Islet precursor cell (in vitro differentiated cells): ENCODE measurements at regions not wholly inside any gene's neighbourhood (a gene's known extent, or its start where the extent isn't known, plus 50 kb on each side); places are given as distances from the start of the nearest gene placed in this dataset.
"Not testable (repeated sequence)": the region's sequence is repeated elsewhere in the genome, so short reads cannot be mapped to it uniquely, and the experiment has no call there.

Experiments
- DNase-seq: peaks from one replicate; pipeline ENCODE4 v3.0.0-alpha.2; 2018

DNA sequence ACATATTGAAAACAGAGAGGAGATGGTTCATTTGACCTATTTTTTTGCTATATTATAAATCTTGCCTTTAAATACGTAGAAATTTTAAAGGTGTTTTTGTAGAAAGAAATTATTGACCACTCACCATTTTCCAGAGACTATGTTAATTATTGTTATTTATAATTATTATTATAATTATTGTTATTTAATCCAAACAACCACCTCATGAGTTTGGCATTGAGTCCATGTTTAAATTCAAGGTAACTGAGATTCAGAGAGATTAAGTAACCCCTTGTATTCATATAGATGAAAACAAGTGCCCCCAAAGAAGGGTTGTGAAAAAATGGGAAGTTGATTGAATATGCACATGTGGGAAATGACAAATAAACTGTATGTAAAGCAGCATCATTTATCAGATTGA is 692.5 kb upstream of the MIR17HG start:
- no peak for DNase-seq

GRCh38 chr13:90664200-90664599 is 683.3 kb upstream of the MIR17HG start:
- not testable (repeated sequence) for DNase-seq

- no peak for DNase-seq
Observed at GRCh38 chr13:90673746-90674145, 673.7 kb upstream of the MIR17HG start.

DNA sequence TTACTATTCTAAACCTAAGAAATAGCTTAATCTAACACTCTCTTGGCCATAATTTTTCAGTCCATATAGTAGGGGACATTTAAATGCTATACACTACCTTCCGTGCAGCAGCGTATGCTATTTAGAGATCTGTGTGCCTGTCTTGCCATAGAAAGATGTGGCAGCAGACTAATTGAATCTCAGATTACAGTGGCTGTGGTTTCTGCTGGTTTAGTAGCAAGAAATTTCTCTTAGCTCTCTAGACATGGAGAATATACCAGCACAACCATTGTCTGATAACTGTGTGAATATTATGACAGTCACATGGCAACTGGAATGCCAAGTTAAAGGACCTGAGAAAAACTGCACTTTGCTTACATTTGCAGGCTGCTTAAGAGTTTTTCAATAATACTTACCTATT is 672.4 kb upstream of the MIR17HG start:
- DNase-seq: no peak

GRCh38 chr13:90680826-90681225 is 666.7 kb upstream of the MIR17HG start:
- no peak for DNase-seq

DNA sequence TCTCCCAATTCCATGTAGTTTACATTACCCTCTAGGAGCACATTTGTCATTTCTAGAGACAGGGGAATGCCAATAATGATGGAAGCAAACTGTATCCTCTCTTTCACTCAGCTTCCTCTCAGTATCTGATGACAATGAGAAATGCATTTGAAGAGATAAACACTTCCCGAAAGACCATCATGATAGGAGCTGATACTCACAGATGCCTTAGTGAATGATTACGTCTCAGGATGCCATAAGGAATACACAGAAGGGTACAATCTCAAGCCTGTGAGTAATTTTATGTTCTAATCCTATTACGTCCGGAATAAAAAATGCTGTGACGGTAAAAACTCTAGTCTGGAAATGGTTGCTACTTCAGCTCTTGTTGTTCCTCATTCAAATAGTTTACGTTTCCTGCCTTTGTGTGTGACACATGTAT is 663.8 kb upstream of the MIR17HG start:
- DNase-seq: no peak

- DNase-seq: no peak
Observed at GRCh38 chr13:90686442-90686841, 661.0 kb upstream of the MIR17HG start.

DNA sequence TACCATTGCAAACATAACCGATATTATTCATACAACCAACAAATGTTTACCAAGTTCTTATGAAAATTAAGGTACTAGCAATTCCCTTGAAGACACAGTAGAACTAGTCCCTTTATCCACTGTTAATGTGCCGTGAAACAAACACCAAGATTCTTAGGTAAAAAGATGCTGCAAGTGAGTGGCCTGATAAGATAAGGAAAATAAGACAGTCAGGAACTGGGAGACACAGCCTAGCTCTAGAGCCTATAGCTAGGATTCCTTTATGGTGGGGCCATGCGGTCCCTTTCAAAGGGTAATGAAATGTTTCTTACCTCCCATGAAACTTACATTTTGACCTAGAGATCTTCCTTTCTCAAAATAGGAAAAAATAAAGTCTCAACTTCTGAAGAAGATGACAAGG is 658.4 kb upstream of the MIR17HG start:
- no peak for DNase-seq

DNA sequence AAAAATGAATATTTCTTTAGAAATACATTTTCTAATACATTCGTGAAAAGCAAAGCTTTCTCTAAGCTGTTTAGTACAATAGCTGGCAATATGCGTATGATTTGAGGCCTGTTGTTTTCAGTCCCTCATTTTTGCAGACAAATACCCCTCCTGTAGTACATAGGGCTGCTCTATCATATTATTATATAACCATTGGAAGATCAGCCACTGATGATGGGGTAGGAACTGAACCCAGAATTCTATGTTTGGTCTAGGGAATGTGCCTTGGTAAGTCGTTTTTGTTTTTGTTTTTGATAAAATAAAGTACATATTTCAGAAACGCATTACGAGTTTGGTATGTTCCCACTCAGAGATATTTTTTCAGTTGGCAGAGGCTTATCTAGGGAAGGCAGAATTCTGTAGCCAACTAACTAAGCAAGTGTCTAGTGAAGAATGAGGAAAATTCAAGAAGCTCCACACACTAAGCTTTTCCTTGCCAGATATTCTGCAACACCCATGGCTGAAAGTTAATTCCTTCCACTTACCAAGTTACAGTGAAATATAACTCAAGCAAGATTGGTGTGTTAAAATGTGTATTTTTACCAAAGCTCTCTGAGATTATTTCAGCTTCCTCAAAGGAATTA is 656.9 kb upstream of the MIR17HG start:
- no peak for DNase-seq

DNA sequence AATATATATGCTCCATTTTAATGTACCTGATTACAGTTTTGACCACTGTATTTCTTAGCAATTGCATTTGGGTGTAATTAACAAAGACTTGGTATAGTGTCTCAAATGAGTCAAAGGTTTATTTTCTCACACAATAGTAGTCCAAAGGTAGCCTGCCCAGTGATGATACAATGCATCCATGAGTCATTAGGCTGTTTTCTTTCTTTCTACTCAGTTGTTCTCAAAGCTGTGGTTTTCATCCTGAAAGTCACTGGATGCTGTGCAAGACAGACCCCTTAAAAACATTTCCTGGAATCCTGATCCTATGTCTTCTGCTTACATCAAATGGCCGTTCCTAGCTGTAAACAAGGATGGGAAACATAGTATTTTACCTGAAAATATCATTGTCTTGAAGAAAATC is 651.2 kb upstream of the MIR17HG start:
- DNase-seq: no peak

DNA sequence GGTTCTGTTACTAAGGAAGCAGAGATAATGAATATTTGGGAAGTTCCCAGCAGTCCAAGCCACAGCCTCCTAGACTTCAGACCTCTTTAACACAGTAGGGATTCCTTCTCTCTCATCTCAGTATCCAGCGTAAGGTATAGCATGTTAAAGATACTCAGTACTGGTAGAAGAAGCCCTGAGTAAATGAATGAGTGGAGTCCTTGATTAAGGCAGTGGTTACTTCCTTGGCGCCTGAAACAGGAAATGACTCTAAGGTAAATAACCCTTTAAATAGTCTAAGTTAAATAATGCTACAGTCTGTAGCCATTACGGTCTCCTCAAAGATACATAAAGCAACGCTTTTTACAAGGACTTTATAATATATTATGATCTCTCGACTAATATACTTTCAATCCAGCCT is 650.8 kb upstream of the MIR17HG start:
- DNase-seq: no peak

- DNase-seq: no peak
Observed at GRCh38 chr13:90700340-90700739, 647.1 kb upstream of the MIR17HG start.

GRCh38 chr13:90701264-90701663 is 646.2 kb upstream of the MIR17HG start:
- DNase-seq: no peak

DNA sequence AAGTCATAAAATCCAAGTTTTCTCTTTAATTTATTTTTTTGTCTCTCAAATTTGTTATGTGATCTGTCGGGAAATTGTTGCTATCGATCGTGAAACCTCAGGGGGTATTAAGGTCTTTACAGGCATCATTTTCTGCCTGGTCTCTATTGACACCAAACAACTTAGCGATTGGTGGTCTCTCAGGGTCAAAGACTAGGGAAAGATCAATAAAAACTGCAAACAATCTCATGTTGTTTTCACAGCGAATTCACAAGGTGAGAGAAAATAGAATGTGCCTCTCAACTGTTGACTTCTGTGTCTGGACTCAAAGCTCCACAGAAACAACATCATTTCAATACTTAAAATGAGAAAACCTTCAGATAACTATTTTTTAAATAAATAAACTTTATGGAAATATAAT is 645.4 kb upstream of the MIR17HG start:
- no peak for DNase-seq

GRCh38 chr13:90706631-90707030 is 640.9 kb upstream of the MIR17HG start:
- DNase-seq: no peak

DNA sequence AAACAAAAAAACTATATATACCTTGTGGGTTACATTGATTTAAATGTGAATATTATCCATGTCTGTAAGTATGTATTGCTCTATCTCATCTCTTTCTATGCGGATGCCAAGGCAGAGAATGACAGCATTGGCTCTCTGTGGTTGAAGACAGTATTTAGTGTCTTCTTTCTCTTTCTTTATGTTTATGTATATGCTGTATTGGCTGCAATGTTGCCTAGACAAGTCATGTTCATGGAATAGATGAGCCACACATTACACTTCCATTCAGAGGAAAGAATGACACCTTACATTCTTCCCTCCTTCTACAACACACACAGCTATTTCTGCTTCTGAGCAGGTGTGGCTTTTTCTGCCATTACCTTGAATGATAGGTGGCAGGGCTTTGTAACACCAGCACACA is 639.4 kb upstream of the MIR17HG start:
- DNase-seq: no peak

DNA sequence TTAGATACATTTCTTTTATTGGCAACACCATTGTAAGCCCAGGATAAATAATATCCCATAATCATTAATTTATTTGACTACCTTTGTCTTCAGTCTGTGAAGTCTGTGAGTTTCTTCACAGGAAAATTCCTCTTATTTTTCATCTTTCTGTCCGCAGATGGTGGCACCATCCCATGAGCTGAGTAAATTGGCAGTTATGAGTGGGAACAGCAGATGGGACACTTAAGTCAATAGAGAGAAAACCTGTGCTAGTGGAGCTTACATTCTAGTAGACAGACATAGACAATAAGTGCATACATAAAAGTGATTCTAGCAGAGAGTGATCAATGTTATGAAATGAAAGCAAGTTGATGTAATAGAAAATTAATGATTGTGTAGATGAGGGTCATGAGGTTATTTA is 638.2 kb upstream of the MIR17HG start:
- no peak for DNase-seq

DNA sequence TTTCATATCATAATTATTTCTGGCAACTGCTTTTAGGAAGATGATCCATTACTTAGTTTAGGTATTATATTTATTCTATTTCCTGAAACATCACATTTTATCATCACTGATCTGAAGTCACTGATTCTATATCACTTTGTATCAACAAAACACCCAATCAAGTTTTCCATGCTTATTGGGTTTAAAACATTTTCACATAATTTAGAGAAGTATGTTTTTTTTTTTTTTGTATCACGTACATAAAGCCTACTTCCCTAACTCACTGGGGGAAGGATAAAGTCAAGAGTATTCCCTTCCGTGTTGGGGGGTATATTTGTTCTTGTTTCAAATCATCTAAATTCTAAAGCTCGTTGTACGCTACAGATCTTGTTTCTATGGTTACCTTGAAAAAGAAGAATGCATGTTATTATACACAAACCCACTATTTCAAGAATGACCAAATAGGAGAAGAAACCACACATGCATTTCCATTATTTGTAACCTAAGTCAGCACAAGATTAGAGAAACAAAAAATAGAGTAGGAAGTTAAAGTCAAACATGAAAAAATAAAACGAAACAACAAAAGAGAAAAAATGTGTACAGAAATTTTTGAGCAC is 637.2 kb upstream of the MIR17HG start:
- no peak for DNase-seq

GRCh38 chr13:90713441-90714133 is 633.9 kb upstream of the MIR17HG start:
- no peak for DNase-seq

DNA sequence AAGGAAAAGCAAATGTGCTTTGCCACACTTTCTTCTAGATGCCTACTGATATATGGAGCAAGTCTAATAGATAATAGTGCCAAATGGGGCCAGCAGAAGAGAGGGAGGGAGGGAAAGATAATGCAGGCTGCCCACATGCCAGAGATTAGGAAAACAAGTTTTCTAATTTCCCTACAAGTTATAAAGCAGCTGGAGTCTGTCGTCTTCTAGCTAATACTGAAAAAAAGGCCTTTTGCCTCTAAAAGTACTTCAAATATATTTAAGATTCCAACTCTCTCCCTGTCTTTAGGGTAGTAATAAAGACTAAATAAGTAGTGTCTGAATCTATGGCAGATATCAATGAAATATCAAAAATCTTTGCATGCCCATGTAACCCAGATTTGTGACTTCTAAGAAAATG is 632.0 kb upstream of the MIR17HG start:
- no peak for DNase-seq

- DNase-seq: peak; percentile 73
Observed at GRCh38 chr13:90717451-90717936, 630.0 kb upstream of the MIR17HG start.

GRCh38 chr13:90719461-90719860 is 628.0 kb upstream of the MIR17HG start:
- no peak for DNase-seq

- DNase-seq: no peak
Observed at GRCh38 chr13:90721937-90722336, 625.5 kb upstream of the MIR17HG start.

GRCh38 chr13:90723381-90723780 is 624.1 kb upstream of the MIR17HG start:
- DNase-seq: no peak
